HepG2 (cell line): ENCODE measurements at regions not wholly inside any gene's neighbourhood (a gene's known extent, or its start where the extent isn't known, plus 50 kb on each side); places are given as distances from the start of the nearest gene placed in this dataset.
A peak's percentile ranks its signal among the peaks of the same experiment; 100 is the strongest.

Source experiments
- AGO2 ChIP-seq: fragments of 200-400 bp; formaldehyde crosslinking; optimal IDR thresholded peaks from 2 replicates; pipeline ENCODE3; 2017; ENCODE audit warnings: mild to moderate bottlenecking, low read depth, low read length, moderate library complexity
- CC2D1A ChIP-seq: sonication (generic); formaldehyde crosslinking; IDR thresholded peaks from 2 replicates; pipeline ENCODE4 v1.8.1; 2023; ENCODE audit warnings: mild to moderate bottlenecking, missing genetic modification reagents
- CHD2 ChIP-seq: IDR thresholded peaks from 2 replicates; pipeline ENCODE4 v1.6.1; 2011; ENCODE audit warnings: low read depth, low read length, improper control_type of control experiment
- GABPB1 ChIP-seq: IDR thresholded peaks from 2 replicates; pipeline ENCODE4 v1.6.1; 2016; ENCODE audit warnings: mild to moderate bottlenecking, missing genetic modification reagents, moderate library complexity, missing compliant biosample characterization
- KLF16 ChIP-seq, 2 experiments: sonication (generic) in 1 of 2; formaldehyde crosslinking in 1 of 2; IDR thresholded peaks; 2 replicates each; pipeline versions ENCODE4 v1.6.1 to v1.8.0; 2016 to 2023; ENCODE audit warnings: missing genetic modification reagents in 2 of 2, missing compliant biosample characterization in 1 of 2
- MED1 ChIP-seq: sonication (generic); formaldehyde crosslinking; IDR thresholded peaks from 2 replicates; pipeline ENCODE4 v1.4.0; 2020; ENCODE audit warnings: missing genetic modification reagents
- MXI1 ChIP-seq: IDR thresholded peaks from 3 replicates; pipeline ENCODE4 v1.6.1; 2012; ENCODE audit warnings: low read depth, low read length, inconsistent platforms, borderline replicate concordance
- NFIB ChIP-seq: sonication (generic); formaldehyde crosslinking; IDR thresholded peaks from 2 replicates; pipeline ENCODE4 v1.9.0; 2021; ENCODE audit warnings: missing genetic modification reagents, mild to moderate bottlenecking, borderline replicate concordance
- NKX3-1 ChIP-seq: sonication (generic); formaldehyde crosslinking; IDR thresholded peaks from 2 replicates; pipeline ENCODE4 v1.5.0; 2020; ENCODE audit warnings: missing genetic modification reagents
- RXRA ChIP-seq: sonication (generic); formaldehyde crosslinking; IDR thresholded peaks from 2 replicates; pipeline ENCODE4 v1.5.1; 2020; ENCODE audit warnings: missing genetic modification reagents
- SETDB1 ChIP-seq: sonication (generic); formaldehyde crosslinking; IDR thresholded peaks from 2 replicates; pipeline ENCODE4 v1.5.1; 2020; ENCODE audit warnings: missing genetic modification reagents, mild to moderate bottlenecking, borderline replicate concordance
- SRY ChIP-seq: sonication (generic); formaldehyde crosslinking; IDR thresholded peaks from 2 replicates; pipeline ENCODE4 v1.8.0; 2022; ENCODE audit warnings: mild to moderate bottlenecking, missing genetic modification reagents
- XRCC5 ChIP-seq: fragments of 200-400 bp; formaldehyde crosslinking; optimal IDR thresholded peaks from 2 replicates; pipeline ENCODE3; 2017; ENCODE audit warnings: mild to moderate bottlenecking, low read length
- ZBTB42 ChIP-seq: sonication (generic); formaldehyde crosslinking; IDR thresholded peaks from 2 replicates; pipeline ENCODE4 v1.5.0; 2020; ENCODE audit warnings: mild to moderate bottlenecking, missing genetic modification reagents
- ZBTB8A ChIP-seq: sonication (generic); formaldehyde crosslinking; IDR thresholded peaks from 2 replicates; pipeline ENCODE4 v1.4.0; 2020; ENCODE audit warnings: mild to moderate bottlenecking, low read depth, missing genetic modification reagents, borderline replicate concordance
- ZC3H13 ChIP-seq: sonication (generic); formaldehyde crosslinking; IDR thresholded peaks from 2 replicates; pipeline ENCODE4 v1.8.1; 2023; ENCODE audit warnings: mild to moderate bottlenecking, missing genetic modification reagents, moderate library complexity
- ZMAT3 ChIP-seq: sonication (generic); formaldehyde crosslinking; conservative IDR thresholded peaks from 2 replicates; pipeline ENCODE4 v1.7.0; 2021; ENCODE audit warnings: missing genetic modification reagents
- ZNF138 ChIP-seq: sonication (generic); formaldehyde crosslinking; IDR thresholded peaks from 2 replicates; pipeline ENCODE4 v1.5.0; 2020; ENCODE audit warnings: mild to moderate bottlenecking, low read depth, missing genetic modification reagents
- ZNF615 ChIP-seq: sonication (generic); formaldehyde crosslinking; IDR thresholded peaks from 2 replicates; pipeline ENCODE4 v1.5.0; 2020; ENCODE audit warnings: mild to moderate bottlenecking, missing genetic modification reagents, borderline replicate concordance
- ZNF749 ChIP-seq: sonication (generic); formaldehyde crosslinking; IDR thresholded peaks from 2 replicates; pipeline ENCODE4 v1.8.0; 2022; ENCODE audit warnings: mild to moderate bottlenecking, missing genetic modification reagents, moderate library complexity, borderline replicate concordance
- TF ChIP-seq, protein P1 (sequence below): IDR thresholded peaks from 2 replicates; pipeline ENCODE4 v1.6.1; 2016; ENCODE audit warnings: low read depth, control low read depth
- TF ChIP-seq, protein P2 (sequence below): sonication (generic); formaldehyde crosslinking; IDR thresholded peaks from 2 replicates; pipeline ENCODE4 v1.5.0; 2020; ENCODE audit warnings: mild to moderate bottlenecking, missing genetic modification reagents

DNA sequence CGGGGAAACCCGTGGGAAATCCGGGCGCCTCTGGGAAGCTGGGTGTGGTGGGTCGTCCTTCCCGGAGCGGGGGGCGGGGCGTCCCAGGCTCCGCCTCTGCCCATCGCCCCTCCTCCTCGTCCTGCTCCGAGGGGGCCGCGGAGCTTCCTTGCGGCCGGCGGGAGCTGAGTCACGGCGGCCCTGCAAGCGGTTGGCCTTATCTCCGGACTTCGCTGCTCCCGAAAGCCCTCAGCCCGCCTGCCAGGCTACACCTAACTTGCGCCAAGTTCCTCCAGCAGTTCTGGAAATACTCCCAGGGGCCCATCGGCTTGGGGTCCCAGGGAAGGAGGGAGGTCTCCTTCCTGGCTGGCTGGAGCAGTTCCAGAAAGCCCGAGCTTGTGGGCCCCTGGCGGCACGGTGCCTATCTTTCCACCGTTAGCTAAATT is 54.1 kb upstream of the CDKN2AIPNL start (continued):
- TF ChIP-seq SETDB1, result no peak
- TF ChIP-seq, protein P1, sequence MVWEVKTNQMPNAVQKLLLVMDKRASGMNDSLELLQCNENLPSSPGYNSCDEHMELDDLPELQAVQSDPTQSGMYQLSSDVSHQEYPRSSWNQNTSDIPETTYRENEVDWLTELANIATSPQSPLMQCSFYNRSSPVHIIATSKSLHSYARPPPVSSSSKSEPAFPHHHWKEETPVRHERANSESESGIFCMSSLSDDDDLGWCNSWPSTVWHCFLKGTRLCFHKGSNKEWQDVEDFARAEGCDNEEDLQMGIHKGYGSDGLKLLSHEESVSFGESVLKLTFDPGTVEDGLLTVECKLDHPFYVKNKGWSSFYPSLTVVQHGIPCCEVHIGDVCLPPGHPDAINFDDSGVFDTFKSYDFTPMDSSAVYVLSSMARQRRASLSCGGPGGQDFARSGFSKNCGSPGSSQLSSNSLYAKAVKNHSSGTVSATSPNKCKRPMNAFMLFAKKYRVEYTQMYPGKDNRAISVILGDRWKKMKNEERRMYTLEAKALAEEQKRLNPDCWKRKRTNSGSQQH (CRISPR knock-in tag), result 0 out of 2 replicates have a peak, but pooled peaks have one; percentile 46
- TF ChIP-seq ZMAT3 (CRISPR knock-in tag), result 0 out of 2 replicates have a peak, but pooled peaks have one; percentile 44
- peak; percentile 45; the same call in 1 of the 2 replicates for TF ChIP-seq MED1 (CRISPR knock-in tag)
- TF ChIP-seq CHD2, result no peak
- TF ChIP-seq GABPB1 (CRISPR knock-in tag), result peak; percentile 49; the same call in 1 of the 2 replicates
- no peak for TF ChIP-seq XRCC5
- 0 out of 4 replicates have a peak, but pooled peaks of 1 of the 2 experiments have one; percentile 15 for TF ChIP-seq KLF16 (CRISPR knock-in tag; IDR thresholded peaks at IDR 0.05)
- no peak for TF ChIP-seq SRY (CRISPR knock-in tag)
- peak; percentile 53; the same call in 1 of the 3 replicates for TF ChIP-seq MXI1
- TF ChIP-seq ZNF749 (CRISPR knock-in tag), result peak; percentile 56; the same call in 1 of the 2 replicates
- TF ChIP-seq RXRA, result no peak
- TF ChIP-seq, protein P2, sequence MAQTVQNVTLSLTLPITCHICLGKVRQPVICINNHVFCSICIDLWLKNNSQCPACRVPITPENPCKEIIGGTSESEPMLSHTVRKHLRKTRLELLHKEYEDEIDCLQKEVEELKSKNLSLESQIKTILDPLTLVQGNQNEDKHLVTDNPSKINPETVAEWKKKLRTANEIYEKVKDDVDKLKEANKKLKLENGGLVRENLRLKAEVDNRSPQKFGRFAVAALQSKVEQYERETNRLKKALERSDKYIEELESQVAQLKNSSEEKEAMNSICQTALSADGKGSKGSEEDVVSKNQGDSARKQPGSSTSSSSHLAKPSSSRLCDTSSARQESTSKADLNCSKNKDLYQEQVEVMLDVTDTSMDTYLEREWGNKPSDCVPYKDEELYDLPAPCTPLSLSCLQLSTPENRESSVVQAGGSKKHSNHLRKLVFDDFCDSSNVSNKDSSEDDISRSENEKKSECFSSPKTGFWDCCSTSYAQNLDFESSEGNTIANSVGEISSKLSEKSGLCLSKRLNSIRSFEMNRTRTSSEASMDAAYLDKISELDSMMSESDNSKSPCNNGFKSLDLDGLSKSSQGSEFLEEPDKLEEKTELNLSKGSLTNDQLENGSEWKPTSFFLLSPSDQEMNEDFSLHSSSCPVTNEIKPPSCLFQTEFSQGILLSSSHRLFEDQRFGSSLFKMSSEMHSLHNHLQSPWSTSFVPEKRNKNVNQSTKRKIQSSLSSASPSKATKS (CRISPR knock-in tag), result 0 out of 2 replicates have a peak, but pooled peaks have one; percentile 80
- TF ChIP-seq NKX3-1 (CRISPR knock-in tag), result peak; percentile 75
- TF ChIP-seq CC2D1A (CRISPR knock-in tag), result no peak
- TF ChIP-seq AGO2, result peak; percentile 41
- TF ChIP-seq ZBTB8A (CRISPR knock-in tag), result no peak
- no peak for TF ChIP-seq NFIB (CRISPR knock-in tag)
- 0 out of 2 replicates have a peak, but pooled peaks have one; percentile 45 for TF ChIP-seq ZBTB42
- TF ChIP-seq ZC3H13 (CRISPR knock-in tag), result no peak
- TF ChIP-seq ZNF138 (CRISPR knock-in tag), result no peak
- TF ChIP-seq ZNF615 (CRISPR knock-in tag), result peak; percentile 91; the same call in 1 of the 2 replicates
